ENCODE measurements at regions not wholly inside any gene's neighbourhood (a gene's known extent, or its start where the extent isn't known, plus 50 kb on each side); places are given as distances from the start of the nearest gene placed in this dataset.
"Not testable (repeated sequence)": the region's sequence is repeated elsewhere in the genome, so short reads cannot be mapped to it uniquely, and the experiment has no call there.

DNA sequence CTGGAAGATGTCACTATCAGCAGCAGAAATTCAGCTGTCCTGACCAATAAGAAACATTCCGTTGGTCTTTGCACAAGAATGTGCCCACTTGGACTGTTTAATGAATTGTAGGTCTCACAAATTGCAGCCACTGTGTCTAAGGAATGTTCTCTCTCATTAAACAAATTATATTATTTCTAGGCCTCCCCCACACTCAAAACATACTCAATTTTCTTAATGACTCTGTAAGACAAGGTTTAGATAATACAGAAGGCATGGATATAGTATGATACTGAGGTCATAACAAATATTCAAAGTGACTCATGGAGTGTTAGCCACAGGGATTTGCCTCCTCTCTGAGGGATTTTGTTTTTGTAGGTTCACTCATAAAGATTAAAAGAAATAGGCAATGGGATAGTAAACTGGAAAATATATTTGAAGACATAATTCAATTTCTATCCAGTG is 197.5 kb downstream of the PTN start:
- DNase-seq (ENCODE audit: low read depth in 1 of 2, low spot score in 1 of 2) = no peak
- no peak for TF ChIP-seq JUND (IDR thresholded peaks at IDR 0.05; ENCODE audit: low read depth)
- in situ Hi-C loops (cut with HindIII; ENCODE audit: low pct_unique_long_range_greater_than_20kb, low sequenced_read_pairs) = no loop called here

DNA sequence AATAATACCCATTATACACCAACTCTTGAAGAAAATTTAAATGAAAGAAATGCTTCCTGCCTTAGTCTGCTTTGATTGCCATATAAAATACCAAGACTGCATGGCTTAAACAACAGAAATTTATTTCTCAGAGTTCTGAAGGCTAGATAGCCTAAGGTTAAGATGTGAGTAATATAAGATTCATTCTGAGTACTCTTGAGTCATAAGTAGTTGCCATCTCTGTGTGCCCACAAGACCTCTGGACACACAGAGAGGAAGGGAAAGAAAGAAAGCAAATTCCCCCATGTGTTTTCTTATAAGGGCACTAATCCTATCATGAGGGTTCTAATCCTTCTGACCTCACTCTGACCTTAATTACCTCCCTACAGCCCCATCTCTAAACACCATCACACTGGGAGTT is 201.2 kb downstream of the PTN start:
- no peak for TF ChIP-seq JUND (IDR thresholded peaks at IDR 0.05; ENCODE audit: low read depth)
- in situ Hi-C loops (cut with HindIII; ENCODE audit: low pct_unique_long_range_greater_than_20kb, low sequenced_read_pairs) = no loop called here
- DNase-seq (ENCODE audit: low read depth in 1 of 2, low spot score in 1 of 2) = no peak

DNA sequence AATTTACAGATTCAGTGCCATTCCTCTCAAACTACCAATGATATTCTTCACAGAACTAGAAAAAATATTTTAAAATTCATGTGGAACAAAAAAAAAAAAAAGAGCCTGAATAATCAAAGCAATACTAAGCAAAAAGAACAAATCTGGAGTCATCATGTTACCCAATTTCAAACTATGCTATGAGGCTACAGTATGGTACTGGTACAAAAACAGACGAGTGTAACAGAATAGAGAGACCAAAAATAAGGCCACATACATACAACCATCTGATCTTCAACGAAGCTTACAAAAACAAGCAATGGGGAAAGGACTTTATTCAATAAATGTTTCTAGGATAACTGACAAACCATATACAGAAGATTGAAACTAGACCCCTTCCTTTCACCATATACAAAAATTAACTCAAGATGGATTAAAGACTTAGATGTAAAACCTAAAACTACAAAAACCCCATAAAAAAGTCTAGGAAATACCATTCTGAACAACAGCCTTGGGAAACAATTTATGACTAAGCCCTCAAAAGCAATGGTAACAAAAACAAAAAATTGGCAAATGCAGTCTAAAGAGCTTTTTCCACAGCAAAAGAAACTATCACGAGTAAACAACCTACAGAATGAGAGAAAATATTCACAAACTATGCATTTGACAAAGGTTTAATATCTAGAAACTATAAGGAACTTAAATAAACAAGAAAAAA is 207.7 kb downstream of the PTN start:
- in situ Hi-C loops (cut with HindIII; ENCODE audit: low pct_unique_long_range_greater_than_20kb, low sequenced_read_pairs) = no loop called here
- DNase-seq (ENCODE audit: low read depth in 1 of 2, low spot score in 1 of 2) = no peak
- TF ChIP-seq JUND (IDR thresholded peaks at IDR 0.05; ENCODE audit: low read depth) = no peak

DNA sequence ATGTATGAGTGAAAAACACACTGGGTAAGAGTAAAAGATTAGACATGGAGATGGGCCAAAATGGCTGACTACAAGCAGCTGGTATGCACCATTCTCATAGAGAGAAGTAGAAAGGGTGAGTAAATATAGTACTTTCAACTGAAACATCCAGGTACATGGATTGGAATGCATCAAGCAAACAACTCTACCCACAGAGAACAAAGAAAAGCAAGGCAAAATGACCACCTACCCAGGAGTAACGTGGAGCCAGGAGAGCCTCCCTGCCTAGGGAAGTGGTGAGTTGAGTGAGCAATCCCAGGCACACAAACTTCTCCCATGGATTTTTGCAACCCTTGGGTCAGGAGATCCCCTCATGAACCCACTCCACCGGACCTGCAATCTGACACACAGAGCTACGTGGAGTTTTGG is 212.8 kb downstream of the PTN start:
- TF ChIP-seq JUND (IDR thresholded peaks at IDR 0.05; ENCODE audit: low read depth) = no peak
- in situ Hi-C loops (cut with HindIII; ENCODE audit: low pct_unique_long_range_greater_than_20kb, low sequenced_read_pairs) = no loop called here
- DNase-seq (ENCODE audit: low read depth in 1 of 2, low spot score in 1 of 2) = peak in 1 of 2 experiments; percentile 36

DNA sequence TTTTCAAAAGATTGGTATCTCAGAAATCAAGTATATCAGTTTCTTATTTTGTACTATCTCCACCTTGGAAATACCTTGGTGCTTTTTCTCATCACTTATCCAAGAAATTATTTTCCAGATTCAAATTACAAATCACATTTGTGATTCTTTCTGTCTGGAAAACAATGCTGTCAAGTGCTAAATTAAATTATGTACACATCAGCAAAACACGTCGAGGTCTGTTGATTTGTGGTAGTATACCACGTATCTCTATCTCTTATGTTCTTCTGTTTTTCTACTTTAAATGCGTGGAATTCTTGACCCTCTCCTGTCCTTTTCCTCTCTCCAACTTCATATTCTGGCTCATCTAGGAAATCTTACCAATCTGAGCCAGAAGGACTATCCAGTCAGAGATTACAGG is 214.5 kb downstream of the PTN start:
- no peak for TF ChIP-seq JUND (IDR thresholded peaks at IDR 0.05; ENCODE audit: low read depth)
- in situ Hi-C loops (cut with HindIII; ENCODE audit: low pct_unique_long_range_greater_than_20kb, low sequenced_read_pairs) = no loop called here
- DNase-seq (ENCODE audit: low read depth in 1 of 2, low spot score in 1 of 2) = no peak

DNA sequence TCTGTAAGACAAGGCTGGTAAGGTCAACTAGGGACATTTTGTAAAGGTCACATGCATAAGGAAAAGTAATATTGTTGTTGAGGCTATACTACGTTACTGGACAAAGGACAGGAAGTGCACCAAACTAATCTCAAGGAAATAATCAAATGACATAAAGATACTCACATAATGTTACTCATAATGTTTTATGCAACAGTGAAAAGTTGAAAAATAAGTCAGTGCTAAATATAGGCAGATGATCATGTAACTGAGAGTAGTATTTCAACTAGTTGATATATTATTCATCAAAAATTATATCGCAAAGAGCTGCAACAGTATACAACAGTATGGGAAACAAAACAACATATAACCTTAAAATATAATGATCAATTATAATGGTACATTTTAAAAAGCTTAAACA is 215.7 kb downstream of the PTN start:
- TF ChIP-seq JUND (IDR thresholded peaks at IDR 0.05; ENCODE audit: low read depth) = no peak
- in situ Hi-C loops (cut with HindIII; ENCODE audit: low pct_unique_long_range_greater_than_20kb, low sequenced_read_pairs) = no loop called here
- no peak for DNase-seq (ENCODE audit: low read depth in 1 of 2, low spot score in 1 of 2)

DNA sequence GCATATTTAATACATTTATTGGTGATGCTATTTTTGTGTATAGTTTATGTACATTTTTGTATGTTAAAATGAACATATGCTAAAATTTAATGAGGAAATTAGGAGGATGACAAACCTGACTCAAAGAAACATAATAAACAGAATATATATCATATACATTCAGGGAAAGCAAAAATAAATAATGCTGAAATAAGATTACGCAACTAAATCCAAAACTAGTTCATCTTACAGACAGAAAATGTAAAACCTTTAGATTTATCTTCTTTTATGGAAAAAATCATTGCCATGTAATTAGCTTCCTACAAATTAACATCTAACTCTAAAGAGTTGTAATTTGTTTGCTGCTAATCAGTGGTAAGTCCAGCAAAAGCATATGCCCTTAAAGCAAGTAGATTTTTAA is 216.5 kb downstream of the PTN start:
- DNase-seq (ENCODE audit: low read depth in 1 of 2, low spot score in 1 of 2) = no peak
- in situ Hi-C loops (cut with HindIII; ENCODE audit: low pct_unique_long_range_greater_than_20kb, low sequenced_read_pairs) = no loop called here
- no peak for TF ChIP-seq JUND (IDR thresholded peaks at IDR 0.05; ENCODE audit: low read depth)

DNA sequence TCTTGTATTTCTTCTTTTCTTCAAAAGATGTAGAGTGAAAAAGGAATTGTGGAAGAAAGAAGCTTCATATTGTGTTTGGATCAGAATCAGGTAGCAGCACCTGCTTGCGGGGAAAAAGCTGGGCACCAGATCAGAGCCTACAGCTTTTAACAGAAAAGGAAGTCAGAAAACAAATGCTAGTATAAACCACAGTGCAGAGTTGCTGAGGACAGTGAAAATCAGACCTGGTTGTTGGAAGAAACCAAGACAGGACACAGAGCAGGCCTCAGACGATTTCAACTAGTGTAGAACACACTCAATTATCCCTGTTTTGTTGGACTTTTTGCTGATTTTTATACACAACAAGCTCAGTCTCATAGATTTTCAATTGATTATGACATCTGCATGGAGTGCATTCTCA is 221.4 kb downstream of the PTN start:
- in situ Hi-C loops (cut with HindIII; ENCODE audit: low pct_unique_long_range_greater_than_20kb, low sequenced_read_pairs) = no loop called here
- DNase-seq (ENCODE audit: low read depth in 1 of 2, low spot score in 1 of 2) = no peak
- no peak for TF ChIP-seq JUND (IDR thresholded peaks at IDR 0.05; ENCODE audit: low read depth)

DNA sequence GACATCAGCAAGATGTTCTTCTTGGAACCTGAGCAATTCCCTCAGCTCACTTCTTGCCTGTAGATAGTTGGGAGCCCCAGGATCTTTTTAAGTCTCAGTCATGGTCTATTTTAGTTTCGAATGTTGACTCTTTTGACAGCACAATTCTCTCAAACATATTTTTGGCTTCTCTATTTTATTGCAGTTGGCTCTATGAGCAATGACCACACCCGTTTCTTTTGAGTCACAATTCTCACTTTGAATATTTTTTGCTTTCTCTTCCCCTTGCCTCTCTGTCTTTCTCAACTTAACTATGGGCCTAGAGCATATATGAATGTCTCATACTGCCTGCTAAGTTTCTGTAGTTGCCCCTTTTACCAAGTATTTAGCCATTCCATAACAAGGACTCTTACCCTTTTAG is 222.8 kb downstream of the PTN start:
- in situ Hi-C loops (cut with HindIII; ENCODE audit: low pct_unique_long_range_greater_than_20kb, low sequenced_read_pairs) = no loop called here
- no peak for DNase-seq (ENCODE audit: low read depth in 1 of 2, low spot score in 1 of 2)
- TF ChIP-seq JUND (IDR thresholded peaks at IDR 0.05; ENCODE audit: low read depth) = no peak

DNA sequence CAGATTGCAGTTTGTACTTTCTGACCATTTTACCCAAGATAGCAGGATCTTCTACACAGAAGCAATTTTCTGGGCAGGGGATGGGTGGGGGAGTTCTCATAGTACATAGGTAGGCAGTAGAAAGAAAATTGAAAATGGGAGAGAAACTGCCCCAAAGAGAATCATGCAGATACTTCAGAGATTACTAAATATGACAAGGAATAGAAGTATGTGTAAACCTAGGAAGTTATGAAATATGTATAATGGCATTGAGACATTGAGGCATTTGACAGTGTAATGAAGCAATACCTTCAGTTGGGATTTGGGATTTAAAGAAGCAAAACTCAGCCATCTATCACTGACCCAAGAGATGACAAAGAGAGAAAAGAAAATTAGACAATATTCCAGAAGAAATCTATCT is 233.0 kb downstream of the PTN start:
- in situ Hi-C loops (cut with HindIII; ENCODE audit: low pct_unique_long_range_greater_than_20kb, low sequenced_read_pairs) = no loop called here
- no peak for DNase-seq (ENCODE audit: low read depth in 1 of 2, low spot score in 1 of 2)
- TF ChIP-seq JUND (IDR thresholded peaks at IDR 0.05; ENCODE audit: low read depth) = no peak

DNA sequence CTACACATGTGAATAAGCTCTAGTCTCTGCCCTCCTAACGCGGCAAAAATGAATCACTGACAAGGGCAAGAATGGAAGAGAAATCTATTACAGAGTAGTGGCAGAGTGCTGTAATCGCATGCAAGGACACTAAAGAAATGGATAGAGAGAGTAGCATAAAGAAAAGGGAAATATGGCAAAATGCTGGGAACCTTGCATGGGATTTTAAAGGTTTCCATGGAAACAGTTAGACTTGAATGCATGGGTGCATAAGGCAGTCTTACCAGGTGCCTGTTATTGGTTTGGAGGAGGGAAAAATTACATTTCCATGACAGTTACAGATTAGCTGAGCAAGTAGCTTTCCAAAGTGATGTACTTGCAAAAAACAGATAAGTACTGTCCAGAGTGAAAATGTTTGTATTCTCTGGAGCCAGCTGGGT is 233.4 kb downstream of the PTN start:
- no peak for TF ChIP-seq JUND (IDR thresholded peaks at IDR 0.05; ENCODE audit: low read depth)
- in situ Hi-C loops (cut with HindIII; ENCODE audit: low pct_unique_long_range_greater_than_20kb, low sequenced_read_pairs) = no loop called here
- no peak for DNase-seq (ENCODE audit: low read depth in 1 of 2, low spot score in 1 of 2)

DNA sequence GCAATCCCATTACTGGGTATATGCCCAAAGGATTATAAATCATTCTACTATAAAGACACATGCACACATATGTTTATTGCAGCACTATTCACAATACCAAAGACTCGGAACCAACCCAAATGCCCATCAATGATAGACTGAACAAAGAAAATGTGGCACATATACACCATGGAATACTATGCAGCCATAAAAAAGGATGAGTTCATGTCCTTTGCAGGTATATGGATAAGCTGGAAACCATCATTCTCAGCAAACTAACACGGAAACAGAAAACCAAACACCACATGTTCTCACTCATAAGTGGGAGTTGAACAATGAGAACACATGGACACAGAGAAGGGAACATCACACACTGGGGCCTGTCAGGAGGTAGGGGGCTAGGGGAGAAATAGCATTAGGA is 235.7 kb downstream of the PTN start:
- DNase-seq (ENCODE audit: low read depth in 1 of 2, low spot score in 1 of 2); in situ Hi-C loops (cut with HindIII; ENCODE audit: low pct_unique_long_range_greater_than_20kb, low sequenced_read_pairs): not testable (repeated sequence)

DNA sequence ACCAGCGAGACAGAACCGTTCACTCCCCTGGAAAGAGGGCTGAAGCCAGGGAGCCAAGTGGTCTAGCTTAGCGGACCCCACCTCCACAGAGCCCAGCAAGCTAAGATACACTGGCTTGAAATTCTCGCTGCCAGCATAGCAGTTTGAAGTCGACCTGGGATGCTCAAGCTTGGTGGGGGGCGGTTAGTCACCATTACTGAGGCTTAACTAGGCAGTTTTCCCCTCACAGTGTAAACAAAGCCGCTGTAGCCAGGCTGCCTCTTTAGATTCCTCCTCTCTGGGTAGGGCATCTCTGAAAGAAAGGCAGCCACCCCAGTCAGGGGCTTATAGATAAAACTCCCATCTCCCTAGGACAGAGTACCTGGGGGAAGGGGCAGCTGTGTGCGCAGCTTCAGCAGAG is 235.1 kb downstream of the CHRM2 start:
- in situ Hi-C loops (cut with HindIII; ENCODE audit: low pct_unique_long_range_greater_than_20kb, low sequenced_read_pairs); DNase-seq (ENCODE audit: low read depth in 1 of 2, low spot score in 1 of 2): not testable (repeated sequence)

DNA sequence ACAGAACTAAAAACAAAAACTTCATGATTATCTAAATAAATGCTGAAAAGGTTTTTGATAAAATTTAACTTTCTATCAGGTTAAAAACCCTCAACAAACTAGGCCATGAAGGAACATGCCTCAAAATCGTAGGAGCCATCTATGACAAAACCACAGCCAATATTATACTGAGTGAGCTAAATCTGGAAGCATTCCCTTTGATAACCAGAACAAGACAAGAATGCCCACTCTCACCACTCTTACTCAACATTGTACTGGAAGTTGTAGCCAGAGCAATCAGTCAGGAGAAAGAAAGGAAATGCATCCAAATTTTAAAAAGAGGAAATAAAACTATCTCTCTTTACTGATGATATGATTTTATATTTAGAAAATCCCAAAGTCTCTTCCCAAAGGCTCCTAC is 228.7 kb downstream of the CHRM2 start:
- TF ChIP-seq JUND (IDR thresholded peaks at IDR 0.05; ENCODE audit: low read depth) = no peak
- in situ Hi-C loops (cut with HindIII; ENCODE audit: low pct_unique_long_range_greater_than_20kb, low sequenced_read_pairs) = no loop called here
- DNase-seq (ENCODE audit: low read depth in 1 of 2, low spot score in 1 of 2) = no peak

All from T47D (cell line).